ENCODE measurements at regions not wholly inside any gene's neighbourhood (a gene's known extent, or its start where the extent isn't known, plus 50 kb on each side); places are given as distances from the start of the nearest gene placed in this dataset.

- TF ChIP-seq CTCF (conservative IDR thresholded peaks at IDR 0.05; ENCODE audit: low read length) (no peak), EZH2phosphoT487 (IDR thresholded peaks at IDR 0.05; ENCODE audit: borderline replicate concordance) (no peak)
Measured at GRCh38 chr15:55033574-55033973, 163.2 kb downstream of the RSL24D1 start.

Measured in Loucy (cell line).